H9 (cell line): ENCODE measurements at regions not wholly inside any gene's neighbourhood (a gene's known extent, or its start where the extent isn't known, plus 50 kb on each side); places are given as distances from the start of the nearest gene placed in this dataset.

Experiments used
- DNase-seq: peaks from one replicate; pipeline ENCODE4 v3.0.0-alpha.2; 2017
- H2AFZ ChIP-seq: one replicate; pipeline ENCODE4 v1.6.1; 2013; ENCODE audit warnings: mild to moderate bottlenecking, low read length, control low read depth, moderate library complexity
- H2AK5ac ChIP-seq: 2 replicates; pipeline ENCODE4 v1.6.1; 2013; ENCODE audit warnings: low read length, control low read depth, mixed read lengths; ENCODE audit not compliant: insufficient read length
- H2BK120ac ChIP-seq: one replicate; pipeline ENCODE4 v1.6.1; 2013; ENCODE audit warnings: low read depth, mild to moderate bottlenecking, low read length, control low read depth, inconsistent platforms; ENCODE audit not compliant: poor library complexity, severe bottlenecking
- H2BK12ac ChIP-seq: 2 replicates; pipeline ENCODE4 v1.6.1; 2013; ENCODE audit warnings: low read length, control low read depth, mixed read lengths, low read depth; ENCODE audit not compliant: insufficient read length
- H2BK15ac ChIP-seq: 2 replicates; pipeline ENCODE4 v1.6.1; 2013; ENCODE audit warnings: low read depth, low read length, control low read depth
- H2BK20ac ChIP-seq: one replicate; pipeline ENCODE4 v1.6.1; 2013; ENCODE audit warnings: low read depth, mild to moderate bottlenecking, low read length, control low read depth, inconsistent platforms; ENCODE audit not compliant: poor library complexity, severe bottlenecking
- H2BK5ac ChIP-seq: 2 replicates; pipeline ENCODE4 v1.6.1; 2013; ENCODE audit warnings: low read length, control low read depth, mixed read lengths; ENCODE audit not compliant: insufficient read length
- H3K14ac ChIP-seq: 2 replicates; pipeline ENCODE4 v1.6.1; 2013; ENCODE audit warnings: low read length, control low read depth; ENCODE audit not compliant: insufficient read depth
- H3K18ac ChIP-seq: 2 replicates; pipeline ENCODE4 v1.6.1; 2013; ENCODE audit warnings: low read depth, mild to moderate bottlenecking, mixed read lengths, low read length, control low read depth; ENCODE audit not compliant: insufficient read length
- H3K23ac ChIP-seq: 2 replicates; pipeline ENCODE4 v1.6.1; 2013; ENCODE audit warnings: low read length, control low read depth, mixed read lengths, low read depth; ENCODE audit not compliant: insufficient read length
- H3K23me2 ChIP-seq: 2 replicates; pipeline ENCODE4 v1.6.1; 2013; ENCODE audit warnings: low read depth, mild to moderate bottlenecking, mixed read lengths, low read length, control low read depth; ENCODE audit not compliant: insufficient read length, poor library complexity, severe bottlenecking
- H3K27ac ChIP-seq: 2 replicates; pipeline ENCODE4 v1.5.1; 2013; ENCODE audit warnings: low read length, control low read depth, mixed read lengths, low read depth; ENCODE audit not compliant: insufficient read length
- H3K27me3 ChIP-seq: 2 replicates; pipeline ENCODE4 v1.6.1; 2013; ENCODE audit warnings: low read length, control low read depth, inconsistent platforms; ENCODE audit not compliant: insufficient read depth
- H3K4ac ChIP-seq: 2 replicates; pipeline ENCODE4 v1.6.1; 2013; ENCODE audit warnings: low read depth, mild to moderate bottlenecking, control low read depth, inconsistent platforms, low read length, moderate library complexity
- H3K4me1 ChIP-seq: 2 replicates; pipeline ENCODE4 v1.6.1; 2013; ENCODE audit warnings: low read length, control low read depth, inconsistent platforms; ENCODE audit not compliant: insufficient read depth
- H3K4me2 ChIP-seq: 2 replicates; pipeline ENCODE4 v1.6.1; 2013; ENCODE audit warnings: low read length, control low read depth, mixed read lengths; ENCODE audit not compliant: insufficient read length, insufficient read depth
- H3K56ac ChIP-seq: 2 replicates; pipeline ENCODE4 v1.6.1; 2013; ENCODE audit warnings: low read depth, mild to moderate bottlenecking, mixed read lengths, low read length, control low read depth; ENCODE audit not compliant: insufficient read length
- H3K79me1 ChIP-seq: 2 replicates; pipeline ENCODE4 v1.6.1; 2013; ENCODE audit warnings: low read depth, mild to moderate bottlenecking, moderate library complexity, low read length, control low read depth, inconsistent platforms; ENCODE audit not compliant: insufficient read depth, poor library complexity, severe bottlenecking
- H3K79me2 ChIP-seq: 2 replicates; pipeline ENCODE4 v1.6.1; 2013; ENCODE audit warnings: low read length, control low read depth, inconsistent platforms; ENCODE audit not compliant: insufficient read depth
- H3K9ac ChIP-seq: 2 replicates; pipeline ENCODE4 v1.6.1; 2013; ENCODE audit warnings: low read length, control low read depth, mixed read lengths; ENCODE audit not compliant: insufficient read length; ENCODE audit errors: extremely low read depth
- H3K9me3 ChIP-seq: one replicate; pipeline ENCODE4 v1.6.1; 2013; ENCODE audit warnings: low read depth, low read length, inconsistent platforms; ENCODE audit not compliant: control insufficient read depth
- H3T11ph ChIP-seq: one replicate; pipeline ENCODE4 v1.6.1; 2013; ENCODE audit warnings: mild to moderate bottlenecking, low read length, control low read depth, inconsistent platforms
- H4K20me1 ChIP-seq: one replicate; pipeline ENCODE4 v1.6.1; 2013; ENCODE audit not compliant: control insufficient read depth, insufficient read length, insufficient read depth
- H4K5ac ChIP-seq: 2 replicates; pipeline ENCODE4 v1.6.1; 2013; ENCODE audit warnings: low read depth, mild to moderate bottlenecking, mixed read lengths, low read length, control low read depth; ENCODE audit not compliant: insufficient read length
- H4K8ac ChIP-seq: replicated peaks from 2 replicates; pipeline ENCODE4 v1.6.1; 2013; ENCODE audit warnings: low read length, control low read depth, mixed read lengths, low read depth; ENCODE audit not compliant: insufficient read length
- H4K91ac ChIP-seq: 2 replicates; pipeline ENCODE4 v1.6.1; 2013; ENCODE audit warnings: low read depth, mild to moderate bottlenecking, moderate library complexity, mixed read lengths, low read length, control low read depth; ENCODE audit not compliant: insufficient read length
- H3K27ac Mint-ChIP-seq, 3 experiments: 2 replicates in 2 of 3; 3 replicates in 1 of 3; pipeline ENCODE4 v1.8.0; 2020 to 2021; ENCODE audit warnings: mixed read lengths in 3 of 3, mild to moderate bottlenecking in 1 of 3, moderate library complexity in 1 of 3
- H3K27me3 Mint-ChIP-seq: 2 replicates; pipeline ENCODE4 v1.8.0; 2021; ENCODE audit warnings: low read depth, mild to moderate bottlenecking, moderate library complexity, mixed read lengths
- H3K36me3 Mint-ChIP-seq, 3 experiments: 2 replicates in 2 of 3; 3 replicates in 1 of 3; pipeline ENCODE4 v1.8.0; 2020 to 2021; ENCODE audit warnings: low read depth in 3 of 3, mixed read lengths in 3 of 3; ENCODE audit not compliant: insufficient read depth in 1 of 3
- H3K4me1 Mint-ChIP-seq, 2 experiments: 2 replicates each; pipeline ENCODE4 v1.8.0; 2020; ENCODE audit warnings: mixed read lengths in 2 of 2
- H3K4me3 Mint-ChIP-seq, 2 experiments: 2 replicates in 1 of 2; 3 replicates in 1 of 2; pipeline ENCODE4 v1.8.0; 2020 to 2021; ENCODE audit warnings: mild to moderate bottlenecking in 2 of 2, mixed read lengths in 2 of 2, moderate library complexity in 1 of 2
- H3K9me3 Mint-ChIP-seq, 2 experiments: 2 replicates in 1 of 2; 3 replicates in 1 of 2; pipeline ENCODE4 v1.8.0; 2020; ENCODE audit warnings: mild to moderate bottlenecking in 2 of 2, mixed read lengths in 2 of 2, moderate library complexity in 1 of 2
- CTCF ChIP-seq: fragments of 200-600 bp; sonication (generic); conservative IDR thresholded peaks from 3 replicates; pipeline ENCODE4 v1.8.0; 2021; ENCODE audit warnings: antibody characterized with exemption, mild to moderate bottlenecking
- WGBS: extraction: QIAGEN DNeasy Blood & Tissue Kit; methylation state at CpG from one replicate; pipeline ENCODE4 v1.1.7; 2013; ENCODE audit warnings: missing lambda C conversion rate, low lambda C conversion rate, mixed read lengths; ENCODE audit not compliant: insufficient read length; ENCODE audit errors: extremely low coverage; 5-methylcytosine and 5-hydroxymethylcytosine counted together

- H3K79me1 ChIP-seq, result no peaks in the 10 kb centered on the region
- no peak overlapping the region for H3K23ac ChIP-seq
- H3K4ac ChIP-seq, result no peak overlapping the region
- H4K20me1 ChIP-seq, result no peaks in the 10 kb centered on the region
- no CpG with 5 or more reads among the region's 6 CpGs for WGBS
- H3K56ac ChIP-seq, result no peak overlapping the region
- no peak overlapping the region for H3T11ph ChIP-seq
- no peaks in the 10 kb centered on the region for H3K27me3 ChIP-seq
- H2BK12ac ChIP-seq, result no peak overlapping the region
- no peak overlapping the region for H3K14ac ChIP-seq
- TF ChIP-seq CTCF, result no peak
- Mint-ChIP-seq H3K36me3 (peaks cover 0 to 21% (median 7%) of the 10 kb centered on the region in 3 experiments; a peak in 6 of 7 replicates), H3K27me3 (no peaks in the 10 kb centered on the region), H3K9me3 (peaks cover 15 to 23% of the 10 kb centered on the region in 2 experiments), H3K4me3 (no peak overlapping the region), H3K4me1 (peaks cover 26 to 32% of the 10 kb centered on the region in 2 experiments), H3K27ac (no peak overlapping the region)
- no peak overlapping the region for H3K27ac ChIP-seq
- H4K5ac ChIP-seq, result no peak overlapping the region
- H4K8ac ChIP-seq, result no peak overlapping the region
- no peak overlapping the region for H2BK15ac ChIP-seq
- no peak for DNase-seq
- no peak overlapping the region for H3K4me2 ChIP-seq
- H2BK5ac ChIP-seq, result no peak overlapping the region
- no peaks in the 10 kb centered on the region for H3K23me2 ChIP-seq
- H3K9ac ChIP-seq, result no peak overlapping the region
- no peaks in the 10 kb centered on the region for H3K9me3 ChIP-seq
- no peak overlapping the region for H2BK120ac ChIP-seq
- no peak overlapping the region for H2AFZ ChIP-seq
- H3K18ac ChIP-seq, result no peak overlapping the region
- H3K79me2 ChIP-seq, result no peaks in the 10 kb centered on the region
- no peak overlapping the region for H2BK20ac ChIP-seq
- H3K4me1 ChIP-seq, result no peaks in the 10 kb centered on the region
- H4K91ac ChIP-seq, result no peak overlapping the region
- no peak overlapping the region for H2AK5ac ChIP-seq
Measured at GRCh38 chr16:47778106-47778801, 317.1 kb downstream of the PHKB start.
